ENCODE measurements at regions not wholly inside any gene's neighbourhood (a gene's known extent, or its start where the extent isn't known, plus 50 kb on each side); places are given as distances from the start of the nearest gene placed in this dataset.
"Not testable (repeated sequence)": the region's sequence is repeated elsewhere in the genome, so short reads cannot be mapped to it uniquely, and the experiment has no call there.

GRCh38 chr12:71321130-71321529 lies 118.5 kb upstream of the LGR5 start:
- Histone ChIP-seq H3K4me3 (ENCODE audit: low read length) (no peak overlapping the region), H3K9me3 (ENCODE audit: control insufficient read depth in 2 of 3, low read length in 3 of 3) (peaks cover 0 to 16% (median 0%) of the 10 kb centered on the region in 3 experiments), H3K27ac (ENCODE audit: low read depth, low read length) (no peak overlapping the region), H3K4me1 (ENCODE audit: control insufficient read depth in 2 of 2, insufficient read depth in 2 of 2, low read length in 2 of 2) (no peaks in the 10 kb centered on the region), H3K36me3 (ENCODE audit: control insufficient read depth in 2 of 3, insufficient read depth in 3 of 3, low read length in 3 of 3) (no peaks in the 10 kb centered on the region), H3K27me3 (ENCODE audit: control insufficient read depth in 2 of 2, insufficient read depth in 2 of 2, low read length in 2 of 2) (no peaks in the 10 kb centered on the region)
- H3K9me3 Mint-ChIP-seq: peaks cover 14 to 39% (median 27%) of the 10 kb centered on the region in 11 donors
- no peaks in the 10 kb centered on the region for H3K4me1 Mint-ChIP-seq
- peaks cover 0 to 7% (median 0%) of the 10 kb centered on the region in 5 donors for H3K27me3 Mint-ChIP-seq
- peak overlapping the region in 1 of 9 donors; percentile 27 for H3K27ac Mint-ChIP-seq
- no peak overlapping the region for H3K4me3 Mint-ChIP-seq
- ChIA-PET CTCF (interaction anchor here (0.7 kb wide), 2 partner anchors 759 to 869 kb away, joined by 4 to 6 read pairs; no protein-coding TSS in a partner anchor), POLR2A (no interaction called here)
- ATAC-seq (no peak), DNase-seq (no peak)
- peaks cover 0 to 5% (median 0%) of the 10 kb centered on the region in 5 donors for H3K36me3 Mint-ChIP-seq
- intact Hi-C loops (cut with micrococcal nuclease): no loop called here

DNA sequence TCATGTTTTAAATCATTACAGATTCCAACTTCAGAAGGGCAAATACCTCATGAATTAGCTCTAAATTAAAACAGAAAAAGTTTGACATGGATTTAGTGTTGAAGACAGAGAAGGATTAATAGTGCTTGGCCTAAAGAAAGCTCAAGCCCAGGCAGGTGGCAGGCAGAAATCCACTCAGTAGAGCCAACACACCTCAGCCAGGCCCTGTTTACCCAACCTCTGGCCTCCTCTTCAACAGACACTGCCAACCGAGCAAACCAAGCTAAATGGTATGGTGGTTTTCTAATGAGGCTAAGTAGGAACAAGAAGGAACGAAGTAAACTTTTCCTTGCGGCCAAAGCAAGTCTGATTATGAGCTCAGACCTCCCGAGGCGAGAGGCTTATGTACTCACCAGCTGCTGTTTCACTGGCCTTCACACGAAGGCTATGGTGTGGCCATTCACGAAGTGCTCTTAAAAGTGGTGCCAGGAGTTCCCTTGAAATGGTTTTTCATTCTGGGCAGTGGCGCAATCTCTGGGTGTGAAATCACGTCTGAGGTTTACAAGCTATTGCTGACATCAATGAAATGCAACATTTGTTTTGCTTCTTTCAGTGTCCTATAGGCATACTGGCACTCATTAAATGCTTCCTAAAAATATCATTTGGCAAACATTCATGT lies 124.1 kb upstream of the LGR5 start:
- Mint-ChIP-seq H3K27ac (no peak overlapping the region), H3K4me3 (no peak overlapping the region), H3K36me3 (no peaks in the 10 kb centered on the region), H3K9me3 (peaks cover 3 to 18% (median 9%) of the 10 kb centered on the region in 11 donors), H3K4me1 (no peaks in the 10 kb centered on the region), H3K27me3 (peaks cover 0 to 7% (median 0%) of the 10 kb centered on the region in 5 donors)
- intact Hi-C loops (cut with micrococcal nuclease): no loop called here
- Histone ChIP-seq H3K4me1 (ENCODE audit: control insufficient read depth in 2 of 2, insufficient read depth in 2 of 2, low read length in 2 of 2) (no peaks in the 10 kb centered on the region), H3K4me3 (ENCODE audit: low read length) (no peak overlapping the region), H3K9me3 (ENCODE audit: control insufficient read depth in 2 of 3, low read length in 3 of 3) (peaks cover 0 to 1% (median 0%) of the 10 kb centered on the region in 3 experiments), H3K27ac (ENCODE audit: low read depth, low read length) (no peak overlapping the region), H3K27me3 (ENCODE audit: control insufficient read depth in 2 of 2, insufficient read depth in 2 of 2, low read length in 2 of 2) (no peaks in the 10 kb centered on the region), H3K36me3 (ENCODE audit: control insufficient read depth in 2 of 3, insufficient read depth in 3 of 3, low read length in 3 of 3) (no peaks in the 10 kb centered on the region)
- ATAC-seq: no peak
- ChIA-PET CTCF (no interaction called here), POLR2A (no interaction called here)
- no peak for DNase-seq

DNA sequence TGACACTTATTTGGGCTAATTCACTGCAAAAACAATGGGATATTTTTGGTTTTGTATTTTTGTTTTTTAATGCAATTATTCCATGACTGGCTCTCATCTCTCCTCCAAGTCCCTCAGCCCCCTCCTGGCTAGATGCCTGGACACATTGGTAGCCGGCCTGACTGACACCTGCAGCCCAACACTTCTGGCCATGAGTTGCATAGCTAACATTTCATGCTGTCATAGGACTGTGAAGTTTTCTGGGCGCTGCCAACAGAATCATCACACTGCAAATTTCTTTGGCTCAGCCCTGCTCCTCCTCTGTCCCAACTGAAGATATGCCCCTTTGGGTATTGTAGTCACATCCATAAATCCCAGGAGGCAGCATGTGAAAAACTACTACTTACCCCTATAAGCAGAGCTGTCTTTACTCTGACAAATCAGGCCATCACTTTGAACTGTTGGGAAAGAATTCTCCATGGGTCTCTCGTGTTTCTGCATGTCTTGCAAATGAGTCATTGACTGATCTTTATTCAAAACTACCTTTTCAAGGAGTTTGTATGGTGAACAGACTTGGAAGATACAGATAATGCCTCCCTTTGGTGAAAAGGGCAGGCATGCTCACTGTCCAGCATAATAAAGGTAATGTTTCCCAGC lies 126.7 kb upstream of the LGR5 start:
- H3K27ac Mint-ChIP-seq: no peak overlapping the region
- no peaks in the 10 kb centered on the region for H3K27me3 ChIP-seq (ENCODE audit: control insufficient read depth in 2 of 2, insufficient read depth in 2 of 2, low read length in 2 of 2)
- H3K4me1 Mint-ChIP-seq: no peaks in the 10 kb centered on the region
- no peaks in the 10 kb centered on the region for H3K9me3 ChIP-seq (ENCODE audit: control insufficient read depth in 2 of 3, low read length in 3 of 3)
- no peak for DNase-seq
- no peak overlapping the region for H3K27ac ChIP-seq (ENCODE audit: low read depth, low read length)
- no peak overlapping the region for H3K4me3 Mint-ChIP-seq
- no peak overlapping the region for H3K4me3 ChIP-seq (ENCODE audit: low read length)
- ChIA-PET CTCF (no interaction called here), POLR2A (no interaction called here)
- peaks cover 0 to 7% (median 0%) of the 10 kb centered on the region in 5 donors for H3K27me3 Mint-ChIP-seq
- peaks cover 0 to 7% (median 3%) of the 10 kb centered on the region in 11 donors for H3K9me3 Mint-ChIP-seq
- intact Hi-C loops (cut with micrococcal nuclease): no loop called here
- no peaks in the 10 kb centered on the region for H3K4me1 ChIP-seq (ENCODE audit: control insufficient read depth in 2 of 2, insufficient read depth in 2 of 2, low read length in 2 of 2)
- H3K36me3 ChIP-seq (ENCODE audit: control insufficient read depth in 2 of 3, insufficient read depth in 3 of 3, low read length in 3 of 3): no peaks in the 10 kb centered on the region
- no peak for ATAC-seq
- H3K36me3 Mint-ChIP-seq: no peaks in the 10 kb centered on the region

- H3K4me3 ChIP-seq (ENCODE audit: low read length); H3K4me3 Mint-ChIP-seq; H3K9me3 ChIP-seq (ENCODE audit: control insufficient read depth in 2 of 3, low read length in 3 of 3); CTCF ChIA-PET; H3K27ac Mint-ChIP-seq; H3K4me1 Mint-ChIP-seq; DNase-seq; H3K27me3 Mint-ChIP-seq; intact Hi-C loops (cut with micrococcal nuclease); POLR2A ChIA-PET; ATAC-seq; H3K36me3 ChIP-seq (ENCODE audit: control insufficient read depth in 2 of 3, insufficient read depth in 3 of 3, low read length in 3 of 3); H3K36me3 Mint-ChIP-seq; H3K27me3 ChIP-seq (ENCODE audit: control insufficient read depth in 2 of 2, insufficient read depth in 2 of 2, low read length in 2 of 2); H3K4me1 ChIP-seq (ENCODE audit: control insufficient read depth in 2 of 2, insufficient read depth in 2 of 2, low read length in 2 of 2); H3K9me3 Mint-ChIP-seq; H3K27ac ChIP-seq (ENCODE audit: low read depth, low read length): not testable (repeated sequence)
Measured at GRCh38 chr12:71311611-71312010, 128.0 kb upstream of the LGR5 start.

GRCh38 chr12:71306808-71307207 lies 132.8 kb upstream of the LGR5 start:
- no peaks in the 10 kb centered on the region for H3K4me1 ChIP-seq (ENCODE audit: control insufficient read depth in 2 of 2, insufficient read depth in 2 of 2, low read length in 2 of 2)
- ChIA-PET CTCF (no interaction called here), POLR2A (no interaction called here)
- no peaks in the 10 kb centered on the region for H3K4me1 Mint-ChIP-seq
- H3K36me3 Mint-ChIP-seq: no peaks in the 10 kb centered on the region
- no peaks in the 10 kb centered on the region for H3K9me3 ChIP-seq (ENCODE audit: control insufficient read depth in 2 of 3, low read length in 3 of 3)
- H3K27me3 ChIP-seq (ENCODE audit: control insufficient read depth in 2 of 2, insufficient read depth in 2 of 2, low read length in 2 of 2): no peaks in the 10 kb centered on the region
- no peak for DNase-seq
- H3K4me3 ChIP-seq (ENCODE audit: low read length): no peak overlapping the region
- peaks cover 0 to 9% (median 0%) of the 10 kb centered on the region in 11 donors for H3K9me3 Mint-ChIP-seq
- no peak overlapping the region for H3K4me3 Mint-ChIP-seq
- no peaks in the 10 kb centered on the region for H3K27me3 Mint-ChIP-seq
- intact Hi-C loops (cut with micrococcal nuclease): no loop called here
- ATAC-seq: no peak
- no peaks in the 10 kb centered on the region for H3K36me3 ChIP-seq (ENCODE audit: control insufficient read depth in 2 of 3, insufficient read depth in 3 of 3, low read length in 3 of 3)
- H3K27ac Mint-ChIP-seq: no peak overlapping the region
- no peak overlapping the region for H3K27ac ChIP-seq (ENCODE audit: low read depth, low read length)

DNA sequence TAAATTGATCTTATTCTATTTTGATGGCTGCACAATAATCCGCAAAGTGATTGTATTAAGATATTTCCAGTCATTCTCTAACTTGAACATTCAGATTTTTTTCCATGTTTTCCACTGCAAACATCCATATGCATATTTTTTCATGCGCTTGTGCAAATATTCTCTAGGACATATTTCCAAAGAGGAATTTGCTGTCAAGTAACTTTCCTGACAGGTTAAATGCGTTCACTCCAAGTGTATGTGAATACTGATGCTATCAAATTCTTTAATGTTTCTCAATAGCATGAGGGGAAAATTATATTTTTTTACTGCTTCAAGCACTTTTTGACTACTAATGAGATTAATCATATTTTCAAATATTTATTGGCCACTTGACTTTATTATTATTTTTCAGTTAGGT lies 135.3 kb upstream of the LGR5 start:
- Mint-ChIP-seq H3K9me3 (peaks cover 0 to 7% (median 0%) of the 10 kb centered on the region in 11 donors), H3K27me3 (peaks cover 0 to 4% (median 0%) of the 10 kb centered on the region in 5 donors), H3K4me3 (no peak overlapping the region), H3K4me1 (no peaks in the 10 kb centered on the region), H3K36me3 (no peaks in the 10 kb centered on the region), H3K27ac (no peak overlapping the region)
- intact Hi-C loops (cut with micrococcal nuclease): no loop called here
- ChIA-PET CTCF (no interaction called here), POLR2A (no interaction called here)
- H3K36me3 ChIP-seq (ENCODE audit: control insufficient read depth in 2 of 3, insufficient read depth in 3 of 3, low read length in 3 of 3): no peaks in the 10 kb centered on the region
- DNase-seq (no peak), ATAC-seq (no peak)
- H3K27me3 ChIP-seq (ENCODE audit: control insufficient read depth in 2 of 2, insufficient read depth in 2 of 2, low read length in 2 of 2): no peaks in the 10 kb centered on the region
- no peaks in the 10 kb centered on the region for H3K4me1 ChIP-seq (ENCODE audit: control insufficient read depth in 2 of 2, insufficient read depth in 2 of 2, low read length in 2 of 2)
- H3K9me3 ChIP-seq (ENCODE audit: control insufficient read depth in 2 of 3, low read length in 3 of 3): no peaks in the 10 kb centered on the region
- no peak overlapping the region for H3K4me3 ChIP-seq (ENCODE audit: low read length)
- no peak overlapping the region for H3K27ac ChIP-seq (ENCODE audit: low read depth, low read length)

- POLR2A ChIA-PET: no interaction called here
- H3K4me3 Mint-ChIP-seq: no peak overlapping the region
- no peaks in the 10 kb centered on the region for H3K27me3 ChIP-seq (ENCODE audit: control insufficient read depth in 2 of 2, insufficient read depth in 2 of 2, low read length in 2 of 2)
Measured at GRCh38 chr12:71303199-71303598, 136.4 kb upstream of the LGR5 start.

More at GRCh38 chr12:71303199-71303598, 136.4 kb upstream of the LGR5 start:
- peaks cover 0 to 6% (median 0%) of the 10 kb centered on the region in 5 donors for H3K27me3 Mint-ChIP-seq
- intact Hi-C loops (cut with micrococcal nuclease): no loop called here
- DNase-seq: no peak
- CTCF ChIA-PET: no interaction called here
- Histone ChIP-seq H3K4me1 (ENCODE audit: control insufficient read depth in 2 of 2, insufficient read depth in 2 of 2, low read length in 2 of 2) (no peaks in the 10 kb centered on the region), H3K27ac (ENCODE audit: low read depth, low read length) (no peak overlapping the region), H3K4me3 (ENCODE audit: low read length) (no peak overlapping the region), H3K36me3 (ENCODE audit: control insufficient read depth in 2 of 3, insufficient read depth in 3 of 3, low read length in 3 of 3) (no peaks in the 10 kb centered on the region), H3K9me3 (ENCODE audit: control insufficient read depth in 2 of 3, low read length in 3 of 3) (no peaks in the 10 kb centered on the region)
- H3K4me1 Mint-ChIP-seq: no peaks in the 10 kb centered on the region
- no peak for ATAC-seq
- no peaks in the 10 kb centered on the region for H3K36me3 Mint-ChIP-seq
- peaks cover 0 to 8% (median 0%) of the 10 kb centered on the region in 11 donors for H3K9me3 Mint-ChIP-seq
- no peak overlapping the region for H3K27ac Mint-ChIP-seq
